AG04450 (cell line): ENCODE measurements at regions not wholly inside any gene's neighbourhood (a gene's known extent, or its start where the extent isn't known, plus 50 kb on each side); places are given as distances from the start of the nearest gene placed in this dataset.

ENCODE experiments used
- CTCF ChIA-PET: fragments of 300-600, 350-600 bp; formaldehyde crosslinking; extraction: SDS; loops from one replicate; lab custom pipeline; 2022; ENCODE audit warnings: antibody characterized with exemption, inconsistent platforms; lab: Charles Lee
- POLR2A ChIA-PET: fragments of 350-600 bp; formaldehyde crosslinking; extraction: SDS; loops from one replicate; lab custom pipeline; 2021; ENCODE audit warnings: antibody characterized with exemption, inconsistent platforms; lab: Yijun Ruan, JAX
- DNase-seq: peaks from one replicate; pipeline ENCODE4 v3.0.0-alpha.2; 2011; ENCODE audit warnings: low read depth, low spot score
- H3K27ac ChIP-seq: one replicate; pipeline ENCODE4 v1.5.1; 2012; ENCODE audit warnings: low read depth, low read length, control low read depth
- H3K27me3 ChIP-seq: one replicate; pipeline ENCODE4 v1.6.0; 2012; ENCODE audit warnings: low read length; ENCODE audit not compliant: control insufficient read depth, insufficient read depth
- H3K4me3 ChIP-seq: 2 replicates; pipeline ENCODE4 v1.5.1; 2011; ENCODE audit warnings: mild to moderate bottlenecking, low read depth, low read length, control low read depth
- H3K9me3 ChIP-seq: 2 replicates; pipeline ENCODE4 v1.5.1; 2012; ENCODE audit warnings: low read length; ENCODE audit not compliant: control insufficient read depth, insufficient read depth
- CTCF ChIP-seq: IDR thresholded peaks from 2 replicates; pipeline ENCODE4 v1.5.1; 2011; ENCODE audit warnings: low read depth, low read length, control low read depth, inconsistent platforms

DNA sequence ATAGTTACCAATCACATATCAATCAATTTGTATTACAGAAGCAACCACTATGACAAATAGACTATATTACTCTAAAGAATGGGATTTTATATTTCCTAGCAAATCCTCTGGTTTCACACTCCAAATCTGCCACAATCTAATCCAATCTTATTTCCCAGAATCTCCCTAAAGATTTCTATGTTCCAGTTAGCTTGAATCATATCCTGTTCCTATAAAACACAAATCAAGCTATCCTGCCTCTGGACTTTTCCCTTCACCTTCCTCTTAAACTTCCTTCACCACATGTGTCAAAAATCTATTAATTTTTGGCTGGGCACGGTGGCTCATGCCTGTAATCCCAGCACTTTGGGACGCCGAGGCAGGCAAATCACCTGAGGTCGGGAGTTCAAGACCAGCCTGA lies 50.0 kb downstream of the PIK3C2A start:
- ChIA-PET CTCF (no interaction called here), POLR2A (no interaction called here)

DNA sequence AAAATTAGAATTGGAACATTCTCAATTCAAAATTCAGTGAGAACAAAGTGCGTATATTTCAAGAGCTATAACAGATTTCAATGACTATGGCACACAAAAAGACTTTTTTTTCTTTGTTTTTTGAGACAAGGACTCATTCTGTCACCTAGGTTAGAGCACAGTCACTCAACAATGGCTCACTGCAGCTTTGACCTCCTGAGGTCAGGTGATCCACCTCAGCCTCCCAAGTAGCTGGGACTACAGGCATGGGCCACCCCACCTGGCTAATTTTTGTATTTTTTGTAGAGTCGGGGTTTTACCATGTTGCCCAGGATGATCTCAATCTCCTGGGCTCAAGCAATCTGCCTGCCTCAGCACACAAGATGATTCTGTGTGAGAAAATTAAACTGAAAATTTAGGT lies 51.5 kb downstream of the PIK3C2A start:
- Histone ChIP-seq H3K9me3 (no peaks in the 10 kb centered on the region), H3K27ac (no peak overlapping the region), H3K4me3 (no peak overlapping the region), H3K27me3 (no peaks in the 10 kb centered on the region)
- CTCF ChIA-PET, result no interaction called here
- TF ChIP-seq CTCF, result no peak
- DNase-seq, result no peak
- POLR2A ChIA-PET, result no interaction called here

More for the DNA sequence above, 50.0 kb downstream of the PIK3C2A start:
- Histone ChIP-seq H3K27ac (no peak overlapping the region), H3K4me3 (no peak overlapping the region), H3K27me3 (no peaks in the 10 kb centered on the region), H3K9me3 (no peaks in the 10 kb centered on the region)
- TF ChIP-seq CTCF, result no peak
- DNase-seq, result no peak

DNA sequence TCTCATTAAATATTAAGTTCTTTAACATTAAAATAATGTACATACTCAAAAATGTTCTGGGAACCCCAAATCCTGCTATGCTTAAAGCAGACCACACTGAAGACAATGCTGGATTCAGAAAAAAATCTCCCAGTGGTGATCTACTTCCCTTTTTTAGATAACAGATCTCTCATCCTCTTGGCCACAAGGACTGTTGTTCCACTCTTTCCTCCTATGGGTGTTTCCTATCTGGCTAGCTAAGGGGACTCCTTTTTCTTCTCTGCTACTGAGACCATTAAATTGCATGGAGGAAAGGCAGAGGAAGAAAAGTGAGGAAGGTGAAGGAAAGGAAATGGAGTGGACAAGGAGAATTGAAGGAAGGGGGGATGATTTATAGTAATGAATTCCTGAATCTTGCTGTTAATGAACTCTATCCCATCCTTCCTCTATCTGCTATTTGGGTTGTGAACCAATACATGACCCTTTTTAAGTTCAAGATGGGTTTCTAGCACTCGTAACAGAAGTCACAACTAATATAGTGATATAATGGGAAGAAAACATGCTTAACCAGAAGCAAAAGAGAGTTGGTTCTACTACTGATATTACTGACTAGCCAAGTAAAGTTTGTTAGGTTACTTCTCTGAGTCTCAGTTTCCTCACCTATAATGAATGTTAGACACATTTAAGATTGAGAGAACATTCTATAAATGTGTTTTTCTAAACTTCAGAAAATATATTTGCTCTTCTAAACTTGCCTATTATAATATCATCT lies 53.2 kb downstream of the PIK3C2A start:
- TF ChIP-seq CTCF, result no peak
- Histone ChIP-seq H3K9me3 (no peaks in the 10 kb centered on the region), H3K4me3 (no peak overlapping the region), H3K27ac (no peak overlapping the region), H3K27me3 (no peaks in the 10 kb centered on the region)
- ChIA-PET CTCF (no interaction called here), POLR2A (no interaction called here)
- no peak for DNase-seq

GRCh38 chr11:17153757-17154156 lies 54.0 kb downstream of the PIK3C2A start:
- POLR2A ChIA-PET, result no interaction called here
- CTCF ChIA-PET, result no interaction called here
- Histone ChIP-seq H3K4me3 (no peak overlapping the region), H3K27ac (no peak overlapping the region), H3K9me3 (no peaks in the 10 kb centered on the region), H3K27me3 (no peaks in the 10 kb centered on the region)
- no peak for TF ChIP-seq CTCF
- no peak for DNase-seq

DNA sequence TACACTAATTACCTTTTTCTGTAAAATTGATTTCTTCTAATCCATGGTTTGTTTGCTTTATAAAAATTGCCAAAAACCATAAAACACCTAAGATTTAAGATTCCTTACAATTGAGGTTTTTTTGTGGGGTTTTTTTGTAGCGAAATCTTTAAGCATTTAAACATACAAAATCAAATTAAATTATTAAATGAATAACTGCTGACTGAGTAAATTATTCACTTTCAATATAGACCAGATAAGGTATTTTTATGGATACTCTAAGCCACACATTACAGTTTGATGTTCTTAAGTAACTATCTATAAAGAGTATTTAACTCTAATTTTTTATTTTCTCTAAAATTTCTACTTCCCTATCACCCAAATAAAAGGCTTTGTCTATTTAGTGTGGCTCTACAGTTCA lies 55.5 kb downstream of the PIK3C2A start:
- H3K9me3 ChIP-seq, result no peaks in the 10 kb centered on the region
- CTCF ChIA-PET, result no interaction called here
- DNase-seq, result no peak

More for the DNA sequence above, 55.5 kb downstream of the PIK3C2A start:
- Histone ChIP-seq H3K4me3 (no peak overlapping the region), H3K27ac (no peak overlapping the region), H3K27me3 (no peaks in the 10 kb centered on the region)
- POLR2A ChIA-PET, result no interaction called here
- TF ChIP-seq CTCF, result no peak
